CD14-positive monocyte (primary cell): ENCODE measurements at regions not wholly inside any gene's neighbourhood (a gene's known extent, or its start where the extent isn't known, plus 50 kb on each side); places are given as distances from the start of the nearest gene placed in this dataset.
A peak's percentile ranks its signal among the peaks of the same experiment; 100 is the strongest.

ENCODE experiments used
- DNase-seq, 3 donors: peaks; one replicate each; pipeline ENCODE4 v3.0.0-alpha.2; 2011 to 2022
- H2AFZ ChIP-seq: 2 replicates; pipeline ENCODE4 v1.6.0; 2012; ENCODE audit warnings: mild to moderate bottlenecking, low read depth, low read length, inconsistent platforms; ENCODE audit not compliant: insufficient read depth, poor library complexity, severe bottlenecking
- H3K27ac ChIP-seq, 2 donors: 1 replicate in 1 of 2; 2 replicates in 1 of 2; pipeline ENCODE4 v1.5.1; 2012 to 2013; ENCODE audit warnings: low read length in 2 of 2, control low read depth in 1 of 2, inconsistent platforms in 1 of 2, low read depth in 1 of 2, mild to moderate bottlenecking in 1 of 2
- H3K27me3 ChIP-seq, 2 donors: one replicate each; pipeline versions ENCODE4 v1.6.0 to v1.6.1; 2011 to 2013; ENCODE audit warnings: low read length in 2 of 2; ENCODE audit not compliant: control insufficient read depth in 2 of 2, insufficient read depth in 2 of 2
- H3K36me3 ChIP-seq, 2 donors: replicated peaks in 1 of 2; 1 replicate in 1 of 2; 2 replicates in 1 of 2; pipeline versions ENCODE4 v1.5.1 to v1.6.1; 2012 to 2013; ENCODE audit warnings: low read length in 2 of 2, control low read depth in 1 of 2, inconsistent platforms in 1 of 2, mild to moderate bottlenecking in 1 of 2; ENCODE audit not compliant: insufficient read depth in 2 of 2, control insufficient read depth in 1 of 2
- H3K4me1 ChIP-seq, 2 donors: 1 replicate in 1 of 2; 2 replicates in 1 of 2; pipeline versions ENCODE4 v1.5.1 to v1.6.1; 2012 to 2013; ENCODE audit warnings: low read length in 2 of 2, control low read depth in 1 of 2, inconsistent platforms in 1 of 2, mild to moderate bottlenecking in 1 of 2, moderate library complexity in 1 of 2; ENCODE audit not compliant: insufficient read depth in 2 of 2, control insufficient read depth in 1 of 2
- H3K4me2 ChIP-seq: replicated peaks from 2 replicates; pipeline ENCODE3; 2012; ENCODE audit warnings: low read length, moderate library complexity, mild to moderate bottlenecking; ENCODE audit not compliant: poor library complexity, severe bottlenecking; ENCODE audit errors: extremely low read depth
- H3K4me3 ChIP-seq, 3 experiments: fragments of 200-600 bp in 1 of 3; sonication (generic) in 1 of 3; replicated peaks in 1 of 3; 1 replicate in 2 of 3; 2 replicates in 1 of 3; pipeline ENCODE4 v1.5.1; 2011 to 2013; ENCODE audit warnings: low read length in 3 of 3, mild to moderate bottlenecking in 3 of 3, control low read depth in 2 of 3, low read depth in 2 of 3, inconsistent platforms in 1 of 3, moderate library complexity in 1 of 3
- H3K79me2 ChIP-seq: 2 replicates; pipeline ENCODE4 v1.6.0; 2012; ENCODE audit warnings: mild to moderate bottlenecking, control low read depth, inconsistent platforms, low read length, moderate library complexity; ENCODE audit not compliant: insufficient read depth
- H3K9ac ChIP-seq: 2 replicates; pipeline ENCODE4 v1.6.0; 2017; ENCODE audit warnings: low read length, mild to moderate bottlenecking; ENCODE audit not compliant: insufficient read depth, poor library complexity, severe bottlenecking
- H3K9me3 ChIP-seq, 2 donors: replicated peaks in 1 of 2; 1 replicate in 1 of 2; 2 replicates in 1 of 2; pipeline versions ENCODE4 v1.5.1 to v1.6.1; 2012 to 2013; ENCODE audit warnings: low read length in 2 of 2, control low read depth in 1 of 2; ENCODE audit not compliant: control insufficient read depth in 1 of 2, insufficient read depth in 1 of 2
- H4K20me1 ChIP-seq: 2 replicates; pipeline ENCODE4 v1.6.0; 2012; ENCODE audit warnings: mild to moderate bottlenecking, low read length, control low read depth, moderate library complexity; ENCODE audit not compliant: insufficient read depth
- H3K27ac Mint-ChIP-seq, 7 donors: one replicate each; pipeline ENCODE4 v1.8.0; 2020; ENCODE audit warnings: mild to moderate bottlenecking in 7 of 7, mixed read lengths in 7 of 7, moderate library complexity in 6 of 7, inconsistent platforms in 2 of 7
- H3K27me3 Mint-ChIP-seq, 3 donors: one replicate each; pipeline ENCODE4 v1.8.0; 2021 to 2022; ENCODE audit warnings: low read depth in 3 of 3, mild to moderate bottlenecking in 3 of 3, mixed read lengths in 3 of 3, moderate library complexity in 3 of 3, inconsistent platforms in 1 of 3
- H3K36me3 Mint-ChIP-seq, 2 donors: one replicate each; pipeline ENCODE4 v1.8.0; 2020; ENCODE audit warnings: mixed read lengths in 2 of 2, inconsistent platforms in 1 of 2, mild to moderate bottlenecking in 1 of 2
- H3K4me1 Mint-ChIP-seq: one replicate; pipeline ENCODE4 v1.8.0; 2020; ENCODE audit warnings: mild to moderate bottlenecking, mixed read lengths
- H3K4me3 Mint-ChIP-seq, 2 donors: one replicate each; pipeline ENCODE4 v1.8.0; 2020; ENCODE audit warnings: mild to moderate bottlenecking in 2 of 2, mixed read lengths in 2 of 2, moderate library complexity in 1 of 2
- H3K9me3 Mint-ChIP-seq, 7 donors: one replicate each; pipeline ENCODE4 v1.8.0; 2020 to 2022; ENCODE audit warnings: mixed read lengths in 7 of 7, mild to moderate bottlenecking in 6 of 7, moderate library complexity in 6 of 7, inconsistent platforms in 2 of 7
- WGBS: methylation state at CpG from one replicate; pipeline ENCODE4 v1.1.5; 2013; ENCODE audit warnings: missing lambda C conversion rate; ENCODE audit not compliant: insufficient coverage; 5-methylcytosine and 5-hydroxymethylcytosine counted together
- intact Hi-C, 2 donors: fragments of 100-400 bp; cut with micrococcal nuclease; formaldehyde crosslinking; loops; one replicate each; pipeline versions ENCODE4 v1.15.0 to v1.15.1; 2023
- TF ChIP-seq, protein P1 (sequence below): fragments of 200-600 bp; IDR thresholded peaks from one replicate; pipeline ENCODE4 v1.8.0; 2022; ENCODE audit warnings: antibody characterized with exemption, mild to moderate bottlenecking

DNA sequence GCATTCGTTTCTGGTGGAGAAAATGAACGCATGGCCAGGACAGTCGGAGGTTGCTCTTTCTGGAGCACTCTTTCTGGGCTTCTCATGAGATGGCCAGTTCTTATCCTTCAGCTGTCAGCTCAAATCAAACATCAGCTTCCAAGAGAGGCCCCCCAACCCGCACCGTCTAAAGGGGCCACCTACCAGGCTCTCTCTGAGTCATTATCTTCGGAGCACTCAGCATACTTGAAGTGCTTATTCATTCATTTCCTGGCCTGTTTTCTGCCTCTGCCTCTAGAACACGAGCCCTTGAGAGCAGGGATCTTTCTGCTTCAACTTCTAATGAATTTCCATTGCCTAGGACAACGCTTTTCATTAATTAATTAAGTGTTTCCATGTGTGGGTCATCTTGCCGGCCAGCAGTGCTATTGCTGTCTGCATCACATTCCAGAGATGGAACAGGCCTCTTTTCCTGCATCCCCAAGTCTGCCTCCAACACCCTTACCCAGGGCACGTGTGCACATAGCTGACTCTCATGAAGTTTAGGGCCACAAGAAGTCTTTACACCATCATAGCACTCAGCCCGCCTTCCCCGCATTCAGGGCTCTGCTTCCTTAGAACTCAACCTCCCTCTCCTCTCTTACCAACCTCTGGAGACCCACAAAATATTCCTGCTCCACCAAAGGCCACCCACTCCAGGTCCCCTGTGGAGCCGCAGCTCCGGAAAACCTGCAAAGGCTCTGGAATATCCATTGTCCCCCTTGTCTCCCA lies 52.1 kb upstream of the LAPTM5 start:
- peaks cover 34 to 87% of the 10 kb centered on the region in 2 donors for H3K27me3 ChIP-seq
- no peak overlapping the region for H3K27ac ChIP-seq
- H3K9ac ChIP-seq, result no peak overlapping the region
- no peak overlapping the region for H3K4me2 ChIP-seq
- Mint-ChIP-seq H3K9me3 (peaks cover 0 to 3% (median 0%) of the 10 kb centered on the region in 7 donors), H3K27me3 (peaks cover 66 to 75% (median 69%) of the 10 kb centered on the region in 3 donors), H3K36me3 (no peaks in the 10 kb centered on the region), H3K4me3 (peak overlapping the region in 1 of 2 donors; percentile 43), H3K27ac (no peak overlapping the region), H3K4me1 (peaks cover 4% of the 10 kb centered on the region)
- no peaks in the 10 kb centered on the region for H3K4me1 ChIP-seq
- peaks cover 0 to 8% of the 10 kb centered on the region in 2 donors for H3K9me3 ChIP-seq
- no peak overlapping the region for H2AFZ ChIP-seq
- TF ChIP-seq, protein P1, sequence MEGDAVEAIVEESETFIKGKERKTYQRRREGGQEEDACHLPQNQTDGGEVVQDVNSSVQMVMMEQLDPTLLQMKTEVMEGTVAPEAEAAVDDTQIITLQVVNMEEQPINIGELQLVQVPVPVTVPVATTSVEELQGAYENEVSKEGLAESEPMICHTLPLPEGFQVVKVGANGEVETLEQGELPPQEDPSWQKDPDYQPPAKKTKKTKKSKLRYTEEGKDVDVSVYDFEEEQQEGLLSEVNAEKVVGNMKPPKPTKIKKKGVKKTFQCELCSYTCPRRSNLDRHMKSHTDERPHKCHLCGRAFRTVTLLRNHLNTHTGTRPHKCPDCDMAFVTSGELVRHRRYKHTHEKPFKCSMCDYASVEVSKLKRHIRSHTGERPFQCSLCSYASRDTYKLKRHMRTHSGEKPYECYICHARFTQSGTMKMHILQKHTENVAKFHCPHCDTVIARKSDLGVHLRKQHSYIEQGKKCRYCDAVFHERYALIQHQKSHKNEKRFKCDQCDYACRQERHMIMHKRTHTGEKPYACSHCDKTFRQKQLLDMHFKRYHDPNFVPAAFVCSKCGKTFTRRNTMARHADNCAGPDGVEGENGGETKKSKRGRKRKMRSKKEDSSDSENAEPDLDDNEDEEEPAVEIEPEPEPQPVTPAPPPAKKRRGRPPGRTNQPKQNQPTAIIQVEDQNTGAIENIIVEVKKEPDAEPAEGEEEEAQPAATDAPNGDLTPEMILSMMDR, result no peak
- H3K79me2 ChIP-seq, result no peaks in the 10 kb centered on the region
- no peak overlapping the region for H3K4me3 ChIP-seq
- no peaks in the 10 kb centered on the region for H3K36me3 ChIP-seq
- no peaks in the 10 kb centered on the region for H4K20me1 ChIP-seq
- no peak for DNase-seq
- intact Hi-C loops, result no loop called here
- 52% methylated on average over 11 of the region's 14 CpGs for WGBS

DNA sequence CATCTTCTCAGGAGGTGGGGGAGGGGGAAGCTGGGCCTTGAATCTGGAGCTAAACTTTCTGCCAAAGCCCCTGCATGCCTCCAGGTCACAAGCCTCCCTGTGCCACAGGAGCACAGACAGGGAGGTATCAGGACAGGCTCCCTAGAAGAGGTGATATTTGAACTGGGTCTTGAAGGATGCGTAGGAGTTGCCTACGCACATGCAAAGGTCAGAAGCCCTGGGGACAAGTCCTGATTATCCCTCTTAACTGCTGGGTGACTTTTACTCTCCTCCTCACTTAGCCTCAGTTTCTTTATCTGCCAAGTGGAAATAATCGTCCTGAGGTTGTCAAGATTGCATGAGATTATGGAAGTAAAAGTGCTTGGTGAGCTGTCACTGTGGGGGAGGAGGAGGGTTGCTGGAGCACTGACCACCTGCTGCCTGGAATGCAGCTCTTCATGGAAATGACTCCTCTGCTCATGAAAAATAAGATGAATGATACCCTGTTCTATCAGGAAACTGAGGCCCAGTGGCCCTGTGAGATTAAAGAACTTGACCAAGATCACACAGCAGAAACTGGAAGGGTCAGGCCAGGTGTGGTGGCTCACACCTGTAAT lies 50.6 kb upstream of the LAPTM5 start:
- Histone ChIP-seq H4K20me1 (no peaks in the 10 kb centered on the region), H3K9ac (no peak overlapping the region), H3K27ac (no peak overlapping the region), H3K27me3 (peaks cover 41 to 90% of the 10 kb centered on the region in 2 donors), H2AFZ (no peak overlapping the region), H3K4me1 (no peaks in the 10 kb centered on the region), H3K36me3 (no peaks in the 10 kb centered on the region), H3K9me3 (peaks cover 0 to 8% of the 10 kb centered on the region in 2 donors), H3K79me2 (no peaks in the 10 kb centered on the region), H3K4me3 (no peak overlapping the region), H3K4me2 (no peak overlapping the region)
- Mint-ChIP-seq H3K27me3 (peaks cover 72 to 90% (median 79%) of the 10 kb centered on the region in 3 donors), H3K9me3 (peaks cover 0 to 3% (median 0%) of the 10 kb centered on the region in 7 donors), H3K4me1 (peaks cover 4% of the 10 kb centered on the region), H3K36me3 (no peaks in the 10 kb centered on the region), H3K4me3 (peak overlapping the region in 1 of 2 donors; percentile 76), H3K27ac (no peak overlapping the region)
- intact Hi-C loops, result no loop called here
- DNase-seq, result no peak
- TF ChIP-seq, protein P1, result no peak
- WGBS, result no CpG with 5 or more reads among the region's 3 CpGs
